ENCODE measurements at regions not wholly inside any gene's neighbourhood (a gene's known extent, or its start where the extent isn't known, plus 50 kb on each side); places are given as distances from the start of the nearest gene placed in this dataset.
"Not testable (repeated sequence)": the region's sequence is repeated elsewhere in the genome, so short reads cannot be mapped to it uniquely, and the experiment has no call there.

GRCh38 chr10:29713450-29713849 lies 78.7 kb upstream of the SVIL start:
- no peak for DNase-seq

- DNase-seq, result no peak
Measured at GRCh38 chr10:29712108-29712507, 77.3 kb upstream of the SVIL start.

- DNase-seq, result no peak
Measured at GRCh38 chr10:29710128-29710527, 75.4 kb upstream of the SVIL start.

- no peak for DNase-seq
Measured at GRCh38 chr10:29709484-29710002, 74.8 kb upstream of the SVIL start.

- no peak for DNase-seq
Measured at GRCh38 chr10:29703271-29703670, 68.5 kb upstream of the SVIL start.

- no peak for DNase-seq
Measured at GRCh38 chr10:29702273-29703164, 67.7 kb upstream of the SVIL start.

GRCh38 chr10:29701306-29701705 lies 66.5 kb upstream of the SVIL start:
- no peak for DNase-seq

GRCh38 chr10:29699621-29700020 lies 64.8 kb upstream of the SVIL start:
- no peak for DNase-seq

- no peak for DNase-seq
Measured at GRCh38 chr10:29698773-29699490, 64.2 kb upstream of the SVIL start.

GRCh38 chr10:29696581-29696980 lies 61.8 kb upstream of the SVIL start:
- DNase-seq, result not testable (repeated sequence)

GRCh38 chr10:29694121-29694520 lies 59.4 kb upstream of the SVIL start:
- DNase-seq, result no peak

- no peak for DNase-seq
Measured at GRCh38 chr10:29692121-29692539, 57.4 kb upstream of the SVIL start.

GRCh38 chr10:29691564-29692072 lies 56.8 kb upstream of the SVIL start:
- DNase-seq, result no peak

GRCh38 chr10:29689001-29689400 lies 54.2 kb upstream of the SVIL start:
- no peak for DNase-seq

- no peak for DNase-seq
Measured at GRCh38 chr10:29688230-29688661, 53.5 kb upstream of the SVIL start.

GRCh38 chr10:29687421-29688164 lies 52.8 kb upstream of the SVIL start:
- DNase-seq, result no peak

- DNase-seq, result no peak
Measured at GRCh38 chr10:29685506-29685905, 50.7 kb upstream of the SVIL start.
